H4 (cell line): ENCODE measurements at regions not wholly inside any gene's neighbourhood (a gene's known extent, or its start where the extent isn't known, plus 50 kb on each side); places are given as distances from the start of the nearest gene placed in this dataset.
A peak's percentile ranks its signal among the peaks of the same experiment; 100 is the strongest.

Experiments
- DNase-seq: peaks from one replicate; pipeline ENCODE4 v3.0.0-alpha.2; 2015; ENCODE audit warnings: low spot score

GRCh38 chr15:61682891-61683735 lies 377.1 kb downstream of the VPS13C start:
- DNase-seq: no peak

GRCh38 chr15:61681676-61682075 lies 378.6 kb downstream of the VPS13C start:
- no peak for DNase-seq

- DNase-seq: no peak
Measured at GRCh38 chr15:61681038-61681418, 379.2 kb downstream of the VPS13C start.

- DNase-seq: no peak
Measured at GRCh38 chr15:61680260-61681037, 379.8 kb downstream of the VPS13C start.

GRCh38 chr15:61671736-61672135 lies 388.5 kb downstream of the VPS13C start:
- no peak for DNase-seq

- DNase-seq: no peak
Measured at GRCh38 chr15:61668444-61668843, 391.8 kb downstream of the VPS13C start.

- no peak for DNase-seq
Measured at GRCh38 chr15:61661791-61662190, 398.5 kb downstream of the VPS13C start.

- DNase-seq: no peak
Measured at GRCh38 chr15:61660579-61660978, 399.7 kb downstream of the VPS13C start.

GRCh38 chr15:61659566-61660190 lies 400.6 kb downstream of the VPS13C start:
- DNase-seq: no peak

GRCh38 chr15:61657461-61657860 lies 402.8 kb downstream of the VPS13C start:
- no peak for DNase-seq

GRCh38 chr15:61656391-61656790 lies 403.9 kb downstream of the VPS13C start:
- no peak for DNase-seq

GRCh38 chr15:61655881-61656280 lies 404.4 kb downstream of the VPS13C start:
- no peak for DNase-seq

GRCh38 chr15:61654918-61655317 lies 405.3 kb downstream of the VPS13C start:
- no peak for DNase-seq

- DNase-seq: no peak
Measured at GRCh38 chr15:61654002-61654740, 406.1 kb downstream of the VPS13C start.

- DNase-seq: peak; percentile 12
Measured at GRCh38 chr15:61653110-61653509, 407.1 kb downstream of the VPS13C start.

GRCh38 chr15:61651267-61651666 lies 409.0 kb downstream of the VPS13C start:
- DNase-seq: no peak

- DNase-seq: no peak
Measured at GRCh38 chr15:61649046-61649445, 411.2 kb downstream of the VPS13C start.

GRCh38 chr15:61644550-61644949 lies 415.4 kb upstream of the RORA start:
- DNase-seq: no peak

- DNase-seq: no peak
Measured at GRCh38 chr15:61641645-61642044, 412.5 kb upstream of the RORA start.

- DNase-seq: no peak
Measured at GRCh38 chr15:61640756-61641155, 411.7 kb upstream of the RORA start.

- no peak for DNase-seq
Measured at GRCh38 chr15:61639491-61639890, 410.4 kb upstream of the RORA start.

GRCh38 chr15:61634837-61635236 lies 405.7 kb upstream of the RORA start:
- DNase-seq: no peak
